Duodenal mucosa (tissue), 2 donors: ENCODE measurements at regions not wholly inside any gene's neighbourhood (a gene's known extent, or its start where the extent isn't known, plus 50 kb on each side); places are given as distances from the start of the nearest gene placed in this dataset.

Experiments used
- H3K27ac ChIP-seq: one replicate; pipeline ENCODE4 v1.7.0; 2013; ENCODE audit warnings: low read depth, low read length
- H3K27me3 ChIP-seq, 2 donors: one replicate each; pipeline ENCODE4 v1.7.0; 2013; ENCODE audit warnings: low read length in 2 of 2, control low read depth in 1 of 2; ENCODE audit not compliant: insufficient read depth in 2 of 2, control insufficient read depth in 1 of 2
- H3K36me3 ChIP-seq, 2 donors: one replicate each; pipeline ENCODE4 v1.7.0; 2013; ENCODE audit warnings: low read length in 2 of 2, control low read depth in 1 of 2; ENCODE audit not compliant: insufficient read depth in 2 of 2, control insufficient read depth in 1 of 2
- H3K4me1 ChIP-seq, 2 donors: one replicate each; pipeline ENCODE4 v1.7.0; 2013; ENCODE audit warnings: low read length in 2 of 2, control low read depth in 1 of 2; ENCODE audit not compliant: insufficient read depth in 2 of 2, control insufficient read depth in 1 of 2
- H3K4me3 ChIP-seq, 2 donors: one replicate each; pipeline ENCODE4 v1.7.0; 2013; ENCODE audit warnings: low read length in 2 of 2, low read depth in 1 of 2
- H3K9ac ChIP-seq, 2 donors: one replicate each; pipeline ENCODE4 v1.7.0; 2013; ENCODE audit warnings: low read length in 2 of 2, low read depth in 1 of 2
- H3K9me3 ChIP-seq, 2 donors: one replicate each; pipeline ENCODE4 v1.7.0; 2013; ENCODE audit warnings: low read length in 2 of 2, control low read depth in 1 of 2; ENCODE audit not compliant: control insufficient read depth in 1 of 2

DNA sequence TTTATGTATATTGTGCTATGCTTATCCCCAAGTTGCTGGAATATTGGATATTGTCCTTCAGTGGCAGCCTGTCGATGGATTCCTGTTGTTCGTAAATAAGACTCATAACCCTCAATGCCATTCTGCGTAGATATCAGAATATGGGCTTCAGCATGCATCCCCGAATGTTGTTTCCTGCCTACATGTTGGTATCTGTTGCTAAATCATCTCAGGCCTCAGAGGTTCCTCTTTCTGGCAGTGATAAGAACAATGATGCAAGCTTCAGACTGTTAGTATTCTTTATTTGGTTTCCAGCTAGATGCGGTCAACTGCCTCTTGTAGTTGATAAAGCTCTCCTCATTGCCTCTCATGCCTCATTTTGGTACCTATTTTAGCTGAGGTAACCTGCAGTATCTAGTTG lies 2082.6 kb downstream of the MRPL39 start:
- Histone ChIP-seq H3K27ac (no peak overlapping the region), H3K9me3 (peaks cover 0 to 9% of the 10 kb centered on the region in 2 donors), H3K36me3 (no peaks in the 10 kb centered on the region), H3K4me3 (no peak overlapping the region), H3K27me3 (no peaks in the 10 kb centered on the region), H3K9ac (no peak overlapping the region), H3K4me1 (no peaks in the 10 kb centered on the region)

- H3K9ac ChIP-seq: no peak overlapping the region
- H3K9me3 ChIP-seq: peaks cover 0 to 9% of the 10 kb centered on the region in 2 donors
- no peaks in the 10 kb centered on the region for H3K4me1 ChIP-seq
- no peak overlapping the region for H3K4me3 ChIP-seq
- H3K27me3 ChIP-seq: no peaks in the 10 kb centered on the region
- no peak overlapping the region for H3K27ac ChIP-seq
- no peaks in the 10 kb centered on the region for H3K36me3 ChIP-seq
These were observed 2084.5 kb downstream of the MRPL39 start for GRCh38 chr21:23522751-23523150.

DNA sequence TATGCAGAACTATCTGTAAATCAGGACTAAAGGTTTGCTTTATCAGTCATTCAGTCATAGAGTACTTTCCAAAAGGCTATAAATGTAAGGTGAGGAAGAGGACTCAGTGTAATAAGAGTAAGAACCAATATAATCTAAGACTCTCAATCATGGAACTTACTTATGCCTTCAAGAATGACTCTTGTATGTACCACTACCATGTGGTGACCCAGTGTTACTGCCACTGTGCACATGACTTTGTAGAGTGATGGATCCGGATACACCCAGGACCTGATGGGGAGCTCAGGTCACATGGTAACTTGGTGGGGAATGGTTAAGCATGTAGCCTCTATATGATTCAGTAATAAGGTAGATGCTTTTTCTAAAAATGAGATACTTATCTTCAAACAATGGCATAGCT lies 2099.8 kb downstream of the MRPL39 start:
- no peak overlapping the region for H3K4me3 ChIP-seq
- H3K36me3 ChIP-seq: no peaks in the 10 kb centered on the region
- peaks cover 0 to 17% of the 10 kb centered on the region in 2 donors for H3K9me3 ChIP-seq
- H3K27ac ChIP-seq: no peak overlapping the region
- no peaks in the 10 kb centered on the region for H3K4me1 ChIP-seq
- no peaks in the 10 kb centered on the region for H3K27me3 ChIP-seq
- no peak overlapping the region for H3K9ac ChIP-seq

GRCh38 chr21:23496729-23497128 lies 2110.6 kb downstream of the MRPL39 start:
- no peak overlapping the region for H3K27ac ChIP-seq
- peaks cover 10 to 18% of the 10 kb centered on the region in 2 donors for H3K9me3 ChIP-seq
- H3K27me3 ChIP-seq: no peaks in the 10 kb centered on the region
- no peaks in the 10 kb centered on the region for H3K4me1 ChIP-seq
- H3K36me3 ChIP-seq: no peaks in the 10 kb centered on the region
- no peak overlapping the region for H3K9ac ChIP-seq
- no peak overlapping the region for H3K4me3 ChIP-seq

- Histone ChIP-seq H3K9ac (no peak overlapping the region), H3K27me3 (no peaks in the 10 kb centered on the region), H3K9me3 (peaks cover 5 to 9% of the 10 kb centered on the region in 2 donors), H3K36me3 (no peaks in the 10 kb centered on the region), H3K4me3 (no peak overlapping the region), H3K27ac (no peak overlapping the region), H3K4me1 (no peaks in the 10 kb centered on the region)
These were observed 2119.0 kb downstream of the MRPL39 start for GRCh38 chr21:23488245-23488644.

GRCh38 chr21:23480591-23481270 lies 2126.6 kb downstream of the MRPL39 start:
- Histone ChIP-seq H3K9ac (no peak overlapping the region), H3K9me3 (peaks cover 3 to 8% of the 10 kb centered on the region in 2 donors), H3K4me1 (no peaks in the 10 kb centered on the region), H3K27ac (no peak overlapping the region), H3K27me3 (no peaks in the 10 kb centered on the region), H3K4me3 (no peak overlapping the region), H3K36me3 (no peaks in the 10 kb centered on the region)

GRCh38 chr21:23478381-23478780 lies 2128.9 kb downstream of the MRPL39 start:
- no peaks in the 10 kb centered on the region for H3K27me3 ChIP-seq
- no peak overlapping the region for H3K27ac ChIP-seq
- H3K9me3 ChIP-seq: peaks cover 0 to 15% of the 10 kb centered on the region in 2 donors
- no peaks in the 10 kb centered on the region for H3K4me1 ChIP-seq
- H3K4me3 ChIP-seq: no peak overlapping the region
- no peak overlapping the region for H3K9ac ChIP-seq
- no peaks in the 10 kb centered on the region for H3K36me3 ChIP-seq

DNA sequence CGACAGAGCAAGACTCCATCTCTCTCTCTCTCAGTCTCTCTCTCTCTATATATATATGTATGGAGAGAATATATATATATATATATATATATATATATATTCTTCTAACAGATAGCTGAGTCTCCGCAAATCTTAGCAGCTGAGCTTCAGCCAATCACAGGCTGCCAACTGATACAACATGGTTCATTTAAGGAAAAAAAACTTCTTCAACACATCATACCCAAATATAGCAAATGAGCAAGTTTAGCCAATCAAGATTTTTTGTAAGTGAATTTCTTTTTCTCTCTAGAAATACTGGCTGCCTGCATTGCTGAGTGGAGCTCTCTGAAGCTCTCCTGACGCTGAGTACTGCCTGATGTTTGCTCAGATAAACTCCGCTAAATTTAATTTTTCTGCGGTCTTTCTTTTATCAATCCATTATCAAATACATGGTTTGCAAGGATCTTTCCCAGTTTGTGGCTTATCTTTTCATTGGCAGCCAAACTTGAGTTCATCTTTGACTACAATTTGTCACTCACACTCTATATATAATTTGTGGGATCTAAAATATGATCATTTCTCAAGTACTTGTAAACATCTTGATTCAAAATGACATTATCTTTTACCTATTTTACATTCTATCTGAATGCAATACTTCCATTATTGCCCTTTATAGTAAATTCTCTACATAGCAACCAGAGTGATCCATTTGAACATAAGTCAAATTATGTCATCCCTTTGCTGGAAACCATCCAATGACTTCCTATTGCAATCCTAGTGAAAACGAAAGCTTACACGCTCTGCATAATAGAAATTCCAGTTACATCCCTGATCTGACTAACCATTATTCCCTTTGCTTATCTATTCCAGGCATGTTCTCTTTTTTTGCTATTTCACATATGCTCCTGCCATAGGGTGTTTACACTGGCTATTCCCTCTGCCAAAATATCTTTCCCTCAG lies 2131.7 kb downstream of the MRPL39 start:
- Histone ChIP-seq H3K27ac (no peak overlapping the region), H3K27me3 (no peaks in the 10 kb centered on the region), H3K4me3 (no peak overlapping the region), H3K36me3 (no peaks in the 10 kb centered on the region), H3K4me1 (no peaks in the 10 kb centered on the region), H3K9me3 (peaks cover 0 to 15% of the 10 kb centered on the region in 2 donors), H3K9ac (no peak overlapping the region)

DNA sequence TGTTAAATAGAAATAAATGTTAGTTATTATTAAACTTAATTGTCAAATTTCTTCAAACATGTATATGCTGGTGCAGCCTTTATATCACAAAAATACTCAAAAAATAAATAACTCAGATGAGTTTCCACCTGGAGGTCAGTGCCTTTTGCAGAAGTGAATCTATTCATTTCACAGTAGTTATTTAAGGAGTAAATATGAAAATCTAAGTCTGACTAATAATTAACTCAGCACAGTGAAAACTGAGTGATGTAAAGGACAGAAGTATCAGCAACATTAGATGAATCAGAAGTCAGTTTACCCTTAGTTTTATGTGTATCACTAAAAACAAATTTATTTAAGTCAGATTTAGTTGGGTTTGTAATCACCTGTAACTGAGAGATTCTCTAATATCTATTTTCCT lies 2135.4 kb downstream of the MRPL39 start:
- Histone ChIP-seq H3K27ac (no peak overlapping the region), H3K27me3 (no peaks in the 10 kb centered on the region), H3K9me3 (peaks cover 0 to 15% of the 10 kb centered on the region in 2 donors), H3K9ac (no peak overlapping the region), H3K4me3 (no peak overlapping the region), H3K36me3 (no peaks in the 10 kb centered on the region), H3K4me1 (no peaks in the 10 kb centered on the region)

DNA sequence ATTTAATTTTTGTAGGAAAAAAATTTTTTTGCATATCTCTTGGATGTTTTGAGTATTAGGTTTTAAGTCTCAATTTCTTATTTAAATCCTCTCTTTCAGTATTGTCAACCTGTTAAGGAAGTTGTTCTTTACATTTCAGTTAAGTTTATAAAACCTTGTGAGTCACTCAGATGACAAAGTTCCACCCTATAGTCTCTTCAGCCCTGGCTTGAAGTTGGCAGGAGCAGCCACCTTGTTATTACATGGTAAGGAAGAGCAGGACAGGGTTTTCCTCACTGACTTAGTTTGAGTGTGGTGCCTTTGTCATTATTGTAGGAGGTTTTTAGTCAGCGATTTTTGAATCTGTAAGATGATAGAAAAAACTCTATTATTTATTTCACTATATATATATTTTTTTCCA lies 2143.9 kb downstream of the MRPL39 start:
- Histone ChIP-seq H3K4me1 (no peaks in the 10 kb centered on the region), H3K27me3 (no peaks in the 10 kb centered on the region), H3K4me3 (no peak overlapping the region), H3K27ac (no peak overlapping the region), H3K9me3 (peaks cover 4 to 6% of the 10 kb centered on the region in 2 donors), H3K36me3 (no peaks in the 10 kb centered on the region), H3K9ac (no peak overlapping the region)
